WTC11 (cell line): ENCODE measurements at regions not wholly inside any gene's neighbourhood (a gene's known extent, or its start where the extent isn't known, plus 50 kb on each side); places are given as distances from the start of the nearest gene placed in this dataset.

Source experiments
- ATAC-seq: fragments of 200-7000 bp; cut with Tn5 transposase; 2 replicates; pipeline ENCODE4 v1.10.0; 2021; ENCODE audit warnings: mild to moderate bottlenecking, moderate library complexity
- CTCF ChIA-PET: fragments of 300-600 bp; sonication (Branson Sonifier 250); formaldehyde crosslinking; loops from one replicate; lab custom pipeline; 2021; ENCODE audit warnings: antibody characterized with exemption; lab: Charles Lee
- POLR2A ChIA-PET: fragments of 350-600 bp; sonication (Branson Sonifier 250); formaldehyde crosslinking; loops from one replicate; lab custom pipeline; 2021; ENCODE audit warnings: antibody characterized with exemption; lab: Charles Lee
- DNase-seq: peaks from one replicate; pipeline ENCODE4 v3.0.0; 2021; ENCODE audit warnings: low spot score
- H3K27ac Mint-ChIP-seq: 2 replicates; pipeline ENCODE4 v1.8.0; 2021; ENCODE audit warnings: mixed read lengths
- H3K27me3 Mint-ChIP-seq: 2 replicates; pipeline ENCODE4 v1.8.0; 2021; ENCODE audit warnings: low read depth, mild to moderate bottlenecking, moderate library complexity, mixed read lengths
- H3K36me3 Mint-ChIP-seq: 2 replicates; pipeline ENCODE4 v1.8.0; 2021; ENCODE audit warnings: mixed read lengths
- H3K4me1 Mint-ChIP-seq: 2 replicates; pipeline ENCODE4 v1.8.0; 2022; ENCODE audit warnings: mixed read lengths
- H3K4me3 Mint-ChIP-seq: 2 replicates; pipeline ENCODE4 v1.8.0; 2021; ENCODE audit warnings: mild to moderate bottlenecking, moderate library complexity, mixed read lengths
- H3K9me3 Mint-ChIP-seq: 2 replicates; pipeline ENCODE4 v1.8.0; 2021; ENCODE audit warnings: mixed read lengths
- IRF2 ChIP-seq: sonication (generic); formaldehyde crosslinking; IDR thresholded peaks from 2 replicates; pipeline ENCODE4 v1.8.0; 2022; ENCODE audit warnings: low read depth, missing genetic modification reagents, borderline replicate concordance
- JAZF1 ChIP-seq: fragments of 250-450 bp; sonication (Bioruptor Pico); IDR thresholded peaks from 2 replicates; pipeline ENCODE4 v1.9.0; 2021; ENCODE audit warnings: moderate library complexity, mild to moderate bottlenecking, inconsistent platforms
- NFATC4 ChIP-seq: fragments of 250-450 bp; sonication (Bioruptor Pico); IDR thresholded peaks from 2 replicates; pipeline ENCODE4 v1.9.0; 2021; ENCODE audit warnings: mild to moderate bottlenecking
- NR3C1 ChIP-seq: sonication (generic); formaldehyde crosslinking; conservative IDR thresholded peaks from 2 replicates; pipeline ENCODE4 v1.8.1; 2023; ENCODE audit warnings: low read depth, mild to moderate bottlenecking, missing genetic modification reagents
- PREB ChIP-seq: sonication (generic); formaldehyde crosslinking; IDR thresholded peaks from 2 replicates; pipeline ENCODE4 v1.8.1; 2022; ENCODE audit warnings: mild to moderate bottlenecking, missing genetic modification reagents, moderate library complexity, borderline replicate concordance
- TEAD1 ChIP-seq: sonication (generic); formaldehyde crosslinking; IDR thresholded peaks from 2 replicates; pipeline ENCODE4 v1.8.0; 2022; ENCODE audit warnings: mild to moderate bottlenecking, missing genetic modification reagents
- ZNF281 ChIP-seq: sonication (generic); formaldehyde crosslinking; IDR thresholded peaks from 2 replicates; pipeline ENCODE4 v1.8.0; 2023; ENCODE audit warnings: mild to moderate bottlenecking, missing genetic modification reagents
- ZNF416 ChIP-seq: fragments of 250-450 bp; sonication (Bioruptor Pico); IDR thresholded peaks from 2 replicates; pipeline ENCODE4 v1.9.0; 2021; ENCODE audit warnings: mild to moderate bottlenecking, inconsistent platforms
- TF ChIP-seq, protein P1 (sequence below): sonication (generic); formaldehyde crosslinking; conservative IDR thresholded peaks from 2 replicates; pipeline ENCODE4 v1.8.1; 2022; ENCODE audit warnings: mild to moderate bottlenecking, missing genetic modification reagents
- TF ChIP-seq, protein P2 (sequence below): sonication (generic); formaldehyde crosslinking; IDR thresholded peaks from 2 replicates; pipeline ENCODE4 v1.8.0; 2023; ENCODE audit warnings: missing genetic modification reagents
- TF ChIP-seq, protein P3 (sequence below): fragments of 250-450 bp; sonication (Bioruptor Pico); IDR thresholded peaks from 2 replicates; pipeline ENCODE4 v1.8.0; 2021; ENCODE audit warnings: mild to moderate bottlenecking
- TF ChIP-seq, protein P4 (sequence below): fragments of 250-450 bp; sonication (Bioruptor Pico); conservative IDR thresholded peaks from 2 replicates; pipeline ENCODE4 v1.9.0; 2021; ENCODE audit warnings: mild to moderate bottlenecking
- TF ChIP-seq, protein P5 (sequence below): sonication (generic); formaldehyde crosslinking; IDR thresholded peaks from 2 replicates; pipeline ENCODE4 v1.8.1; 2023; ENCODE audit warnings: mild to moderate bottlenecking, missing genetic modification reagents, borderline replicate concordance
- TF ChIP-seq, protein P6 (sequence below): sonication (generic); formaldehyde crosslinking; IDR thresholded peaks from 2 replicates; pipeline ENCODE4 v1.8.0; 2022; ENCODE audit warnings: mild to moderate bottlenecking, missing genetic modification reagents
- TF ChIP-seq, protein P7 (sequence below): sonication (generic); formaldehyde crosslinking; IDR thresholded peaks from 2 replicates; pipeline ENCODE4 v1.8.0; 2023; ENCODE audit warnings: missing genetic modification reagents, mild to moderate bottlenecking, borderline replicate concordance

GRCh38 chr4:22097596-22097995, 149.0 kb upstream of the KCNIP4 start (continued):
- no peak for TF ChIP-seq NFATC4
- TF ChIP-seq, protein P1, sequence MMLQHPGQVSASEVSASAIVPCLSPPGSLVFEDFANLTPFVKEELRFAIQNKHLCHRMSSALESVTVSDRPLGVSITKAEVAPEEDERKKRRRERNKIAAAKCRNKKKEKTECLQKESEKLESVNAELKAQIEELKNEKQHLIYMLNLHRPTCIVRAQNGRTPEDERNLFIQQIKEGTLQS (CRISPR knock-in tag) = no peak
- TF ChIP-seq ZNF281 (CRISPR knock-in tag) = no peak

GRCh38 chr4:22094217-22094616, 145.6 kb upstream of the KCNIP4 start:
- no peaks in the 10 kb centered on the region for H3K27me3 Mint-ChIP-seq
- POLR2A ChIA-PET = no interaction called here
- TF ChIP-seq JAZF1 = no peak
- TF ChIP-seq, protein P2, sequence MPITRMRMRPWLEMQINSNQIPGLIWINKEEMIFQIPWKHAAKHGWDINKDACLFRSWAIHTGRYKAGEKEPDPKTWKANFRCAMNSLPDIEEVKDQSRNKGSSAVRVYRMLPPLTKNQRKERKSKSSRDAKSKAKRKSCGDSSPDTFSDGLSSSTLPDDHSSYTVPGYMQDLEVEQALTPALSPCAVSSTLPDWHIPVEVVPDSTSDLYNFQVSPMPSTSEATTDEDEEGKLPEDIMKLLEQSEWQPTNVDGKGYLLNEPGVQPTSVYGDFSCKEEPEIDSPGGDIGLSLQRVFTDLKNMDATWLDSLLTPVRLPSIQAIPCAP (CRISPR knock-in tag) = no peak
- TF ChIP-seq, protein P3, sequence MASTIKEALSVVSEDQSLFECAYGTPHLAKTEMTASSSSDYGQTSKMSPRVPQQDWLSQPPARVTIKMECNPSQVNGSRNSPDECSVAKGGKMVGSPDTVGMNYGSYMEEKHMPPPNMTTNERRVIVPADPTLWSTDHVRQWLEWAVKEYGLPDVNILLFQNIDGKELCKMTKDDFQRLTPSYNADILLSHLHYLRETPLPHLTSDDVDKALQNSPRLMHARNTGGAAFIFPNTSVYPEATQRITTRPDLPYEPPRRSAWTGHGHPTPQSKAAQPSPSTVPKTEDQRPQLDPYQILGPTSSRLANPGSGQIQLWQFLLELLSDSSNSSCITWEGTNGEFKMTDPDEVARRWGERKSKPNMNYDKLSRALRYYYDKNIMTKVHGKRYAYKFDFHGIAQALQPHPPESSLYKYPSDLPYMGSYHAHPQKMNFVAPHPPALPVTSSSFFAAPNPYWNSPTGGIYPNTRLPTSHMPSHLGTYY (CRISPR knock-in tag) = no peak
- TF ChIP-seq PREB = no peak
- TF ChIP-seq, protein P4, sequence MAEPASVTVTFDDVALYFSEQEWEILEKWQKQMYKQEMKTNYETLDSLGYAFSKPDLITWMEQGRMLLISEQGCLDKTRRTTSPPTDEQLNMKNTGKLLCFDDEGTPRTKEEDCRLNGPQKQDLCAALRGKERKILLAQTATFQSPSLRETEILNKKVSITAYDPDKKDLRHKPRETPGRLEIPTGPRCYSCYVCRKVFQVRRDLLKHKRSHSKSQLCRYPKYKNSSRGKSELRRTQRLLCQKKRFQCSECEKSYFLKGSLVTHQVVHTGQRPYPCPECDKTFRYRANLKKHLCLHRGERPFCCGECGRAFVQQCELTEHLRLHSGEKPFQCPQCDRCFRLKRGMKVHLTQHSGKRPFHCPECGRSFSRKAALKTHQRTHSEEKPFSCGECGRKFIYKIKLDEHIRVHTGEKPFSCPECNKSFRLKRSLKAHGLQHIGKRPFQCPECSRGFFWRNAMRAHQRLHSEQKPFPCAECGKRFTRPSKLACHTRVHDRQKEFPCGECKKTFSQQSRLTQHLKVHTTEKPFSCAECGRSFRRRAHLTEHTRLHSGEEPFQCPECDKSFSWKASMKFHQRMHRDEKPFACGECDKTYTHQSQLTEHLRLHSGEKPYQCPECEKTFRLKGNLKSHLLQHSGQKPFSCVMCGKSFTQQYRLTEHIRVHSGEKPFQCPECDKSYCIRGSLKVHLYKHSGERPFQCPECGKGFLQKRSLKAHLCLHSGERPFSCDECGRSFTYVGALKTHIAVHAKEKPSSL (CRISPR knock-in tag) = no peak
- no peak for TF ChIP-seq NR3C1 (CRISPR knock-in tag)
- TF ChIP-seq, protein P5, sequence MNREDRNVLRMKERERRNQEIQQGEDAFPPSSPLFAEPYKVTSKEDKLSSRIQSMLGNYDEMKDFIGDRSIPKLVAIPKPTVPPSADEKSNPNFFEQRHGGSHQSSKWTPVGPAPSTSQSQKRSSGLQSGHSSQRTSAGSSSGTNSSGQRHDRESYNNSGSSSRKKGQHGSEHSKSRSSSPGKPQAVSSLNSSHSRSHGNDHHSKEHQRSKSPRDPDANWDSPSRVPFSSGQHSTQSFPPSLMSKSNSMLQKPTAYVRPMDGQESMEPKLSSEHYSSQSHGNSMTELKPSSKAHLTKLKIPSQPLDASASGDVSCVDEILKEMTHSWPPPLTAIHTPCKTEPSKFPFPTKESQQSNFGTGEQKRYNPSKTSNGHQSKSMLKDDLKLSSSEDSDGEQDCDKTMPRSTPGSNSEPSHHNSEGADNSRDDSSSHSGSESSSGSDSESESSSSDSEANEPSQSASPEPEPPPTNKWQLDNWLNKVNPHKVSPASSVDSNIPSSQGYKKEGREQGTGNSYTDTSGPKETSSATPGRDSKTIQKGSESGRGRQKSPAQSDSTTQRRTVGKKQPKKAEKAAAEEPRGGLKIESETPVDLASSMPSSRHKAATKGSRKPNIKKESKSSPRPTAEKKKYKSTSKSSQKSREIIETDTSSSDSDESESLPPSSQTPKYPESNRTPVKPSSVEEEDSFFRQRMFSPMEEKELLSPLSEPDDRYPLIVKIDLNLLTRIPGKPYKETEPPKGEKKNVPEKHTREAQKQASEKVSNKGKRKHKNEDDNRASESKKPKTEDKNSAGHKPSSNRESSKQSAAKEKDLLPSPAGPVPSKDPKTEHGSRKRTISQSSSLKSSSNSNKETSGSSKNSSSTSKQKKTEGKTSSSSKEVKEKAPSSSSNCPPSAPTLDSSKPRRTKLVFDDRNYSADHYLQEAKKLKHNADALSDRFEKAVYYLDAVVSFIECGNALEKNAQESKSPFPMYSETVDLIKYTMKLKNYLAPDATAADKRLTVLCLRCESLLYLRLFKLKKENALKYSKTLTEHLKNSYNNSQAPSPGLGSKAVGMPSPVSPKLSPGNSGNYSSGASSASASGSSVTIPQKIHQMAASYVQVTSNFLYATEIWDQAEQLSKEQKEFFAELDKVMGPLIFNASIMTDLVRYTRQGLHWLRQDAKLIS (CRISPR knock-in tag) = no peak
- TF ChIP-seq, protein P6, sequence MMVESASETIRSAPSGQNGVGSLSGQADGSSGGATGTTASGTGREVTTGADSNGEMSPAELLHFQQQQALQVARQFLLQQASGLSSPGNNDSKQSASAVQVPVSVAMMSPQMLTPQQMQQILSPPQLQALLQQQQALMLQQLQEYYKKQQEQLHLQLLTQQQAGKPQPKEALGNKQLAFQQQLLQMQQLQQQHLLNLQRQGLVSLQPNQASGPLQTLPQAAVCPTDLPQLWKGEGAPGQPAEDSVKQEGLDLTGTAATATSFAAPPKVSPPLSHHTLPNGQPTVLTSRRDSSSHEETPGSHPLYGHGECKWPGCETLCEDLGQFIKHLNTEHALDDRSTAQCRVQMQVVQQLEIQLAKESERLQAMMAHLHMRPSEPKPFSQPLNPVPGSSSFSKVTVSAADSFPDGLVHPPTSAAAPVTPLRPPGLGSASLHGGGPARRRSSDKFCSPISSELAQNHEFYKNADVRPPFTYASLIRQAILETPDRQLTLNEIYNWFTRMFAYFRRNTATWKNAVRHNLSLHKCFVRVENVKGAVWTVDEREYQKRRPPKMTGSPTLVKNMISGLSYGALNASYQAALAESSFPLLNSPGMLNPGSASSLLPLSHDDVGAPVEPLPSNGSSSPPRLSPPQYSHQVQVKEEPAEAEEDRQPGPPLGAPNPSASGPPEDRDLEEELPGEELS (CRISPR knock-in tag) = no peak
- TF ChIP-seq ZNF416 (CRISPR knock-in tag) = no peak
- TF ChIP-seq, protein P7, sequence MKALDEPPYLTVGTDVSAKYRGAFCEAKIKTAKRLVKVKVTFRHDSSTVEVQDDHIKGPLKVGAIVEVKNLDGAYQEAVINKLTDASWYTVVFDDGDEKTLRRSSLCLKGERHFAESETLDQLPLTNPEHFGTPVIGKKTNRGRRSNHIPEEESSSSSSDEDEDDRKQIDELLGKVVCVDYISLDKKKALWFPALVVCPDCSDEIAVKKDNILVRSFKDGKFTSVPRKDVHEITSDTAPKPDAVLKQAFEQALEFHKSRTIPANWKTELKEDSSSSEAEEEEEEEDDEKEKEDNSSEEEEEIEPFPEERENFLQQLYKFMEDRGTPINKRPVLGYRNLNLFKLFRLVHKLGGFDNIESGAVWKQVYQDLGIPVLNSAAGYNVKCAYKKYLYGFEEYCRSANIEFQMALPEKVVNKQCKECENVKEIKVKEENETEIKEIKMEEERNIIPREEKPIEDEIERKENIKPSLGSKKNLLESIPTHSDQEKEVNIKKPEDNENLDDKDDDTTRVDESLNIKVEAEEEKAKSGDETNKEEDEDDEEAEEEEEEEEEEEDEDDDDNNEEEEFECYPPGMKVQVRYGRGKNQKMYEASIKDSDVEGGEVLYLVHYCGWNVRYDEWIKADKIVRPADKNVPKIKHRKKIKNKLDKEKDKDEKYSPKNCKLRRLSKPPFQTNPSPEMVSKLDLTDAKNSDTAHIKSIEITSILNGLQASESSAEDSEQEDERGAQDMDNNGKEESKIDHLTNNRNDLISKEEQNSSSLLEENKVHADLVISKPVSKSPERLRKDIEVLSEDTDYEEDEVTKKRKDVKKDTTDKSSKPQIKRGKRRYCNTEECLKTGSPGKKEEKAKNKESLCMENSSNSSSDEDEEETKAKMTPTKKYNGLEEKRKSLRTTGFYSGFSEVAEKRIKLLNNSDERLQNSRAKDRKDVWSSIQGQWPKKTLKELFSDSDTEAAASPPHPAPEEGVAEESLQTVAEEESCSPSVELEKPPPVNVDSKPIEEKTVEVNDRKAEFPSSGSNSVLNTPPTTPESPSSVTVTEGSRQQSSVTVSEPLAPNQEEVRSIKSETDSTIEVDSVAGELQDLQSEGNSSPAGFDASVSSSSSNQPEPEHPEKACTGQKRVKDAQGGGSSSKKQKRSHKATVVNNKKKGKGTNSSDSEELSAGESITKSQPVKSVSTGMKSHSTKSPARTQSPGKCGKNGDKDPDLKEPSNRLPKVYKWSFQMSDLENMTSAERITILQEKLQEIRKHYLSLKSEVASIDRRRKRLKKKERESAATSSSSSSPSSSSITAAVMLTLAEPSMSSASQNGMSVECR (CRISPR knock-in tag) = no peak
- no peak for TF ChIP-seq IRF2 (CRISPR knock-in tag)
- no peak for TF ChIP-seq TEAD1 (CRISPR knock-in tag)
- TF ChIP-seq, protein P1 (CRISPR knock-in tag) = no peak

More at GRCh38 chr4:22094217-22094616, 145.6 kb upstream of the KCNIP4 start:
- Mint-ChIP-seq H3K27ac (no peak overlapping the region), H3K9me3 (no peaks in the 10 kb centered on the region), H3K36me3 (no peaks in the 10 kb centered on the region), H3K4me1 (0 out of 2 replicates have a peak, but pooled peaks cover 4% of the 10 kb centered on the region), H3K4me3 (no peak overlapping the region)
- ATAC-seq = no peak
- DNase-seq = no peak
- CTCF ChIA-PET = interaction anchor here (3.8 kb wide), 1 partner anchor 305 kb away, joined by 20 read pairs; no protein-coding TSS in a partner anchor
